ENCODE measurements at regions not wholly inside any gene's neighbourhood (a gene's known extent, or its start where the extent isn't known, plus 50 kb on each side); places are given as distances from the start of the nearest gene placed in this dataset.

GRCh38 chr11:39374963-39375698 is 2084.3 kb downstream of the LRRC4C start:
- intact Hi-C loops (cut with DNase I; ENCODE audit: low total_unique reads), result no loop called here
- Histone ChIP-seq H3K36me3 (no peaks in the 10 kb centered on the region), H3K9me3 (no peaks in the 10 kb centered on the region), H3K27ac (no peak overlapping the region), H3K4me3 (no peak overlapping the region), H3K27me3 (replicated peaks in 1 of 7) (no peaks in the 10 kb centered on the region), H3K4me1 (peaks cover 0 to 16% (median 5%) of the 10 kb centered on the region in 6 donors)
- DNase-seq, result no peak
- no peak for TF ChIP-seq POLR2A (IDR thresholded peaks at IDR 0.05)
- TF ChIP-seq POLR2AphosphoS5 (IDR thresholded peaks at IDR 0.05), result no peak
- TF ChIP-seq CTCF (IDR thresholded peaks at IDR 0.05 in 8 of 11, conservative IDR thresholded peaks at IDR 0.05 in 3 of 11), result peak in 9 of 11 experiments; percentile 7 to 70 (median 52)
- WGBS, 5 donors, result 56 to 64% (median 58%) methylated on average over 8 of the region's 8 CpGs

DNA sequence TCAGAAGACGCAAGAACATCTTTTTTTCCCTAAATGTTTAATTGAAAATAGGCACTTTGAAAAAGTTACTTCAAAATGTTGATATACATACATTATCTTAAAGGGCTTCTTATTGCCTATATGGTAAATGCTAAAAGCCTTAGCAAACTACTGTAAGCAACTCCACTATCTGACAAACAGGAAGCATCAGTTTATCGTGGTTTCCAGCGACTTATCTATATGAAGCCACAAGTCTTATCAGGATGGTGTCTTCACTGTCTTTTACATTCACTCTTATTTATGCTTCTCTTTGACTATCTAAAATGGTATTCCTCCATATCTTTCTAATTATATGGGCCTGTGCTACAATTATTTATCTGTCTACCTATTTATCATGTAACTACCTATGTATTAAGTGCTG is 2091.9 kb downstream of the LRRC4C start:
- no peaks in the 10 kb centered on the region for H3K9me3 ChIP-seq
- H3K4me3 ChIP-seq, result no peak overlapping the region
- no peak for DNase-seq
- intact Hi-C loops (cut with DNase I; ENCODE audit: low total_unique reads), result no loop called here
- no peaks in the 10 kb centered on the region for H3K27me3 ChIP-seq (replicated peaks in 1 of 7)
- WGBS, 5 donors, result 44 to 77% (median 66%) methylated on average over 3 of the region's 3 CpGs
- no peak overlapping the region for H3K27ac ChIP-seq
- H3K36me3 ChIP-seq, result no peaks in the 10 kb centered on the region
- TF ChIP-seq POLR2A (IDR thresholded peaks at IDR 0.05) (no peak), CTCF (IDR thresholded peaks at IDR 0.05 in 8 of 11, conservative IDR thresholded peaks at IDR 0.05 in 3 of 11) (no peak), POLR2AphosphoS5 (IDR thresholded peaks at IDR 0.05) (no peak)
- peaks cover 0 to 16% (median 2%) of the 10 kb centered on the region in 6 donors for H3K4me1 ChIP-seq

- TF ChIP-seq POLR2AphosphoS5 (IDR thresholded peaks at IDR 0.05) (no peak), CTCF (IDR thresholded peaks at IDR 0.05 in 8 of 11, conservative IDR thresholded peaks at IDR 0.05 in 3 of 11) (peak in 1 of 11 experiments; percentile 16), POLR2A (IDR thresholded peaks at IDR 0.05) (no peak)
- no peak overlapping the region for H3K4me3 ChIP-seq
- H3K4me1 ChIP-seq, result peaks cover 0 to 7% (median 0%) of the 10 kb centered on the region in 6 donors
- H3K36me3 ChIP-seq, result no peaks in the 10 kb centered on the region
- no peaks in the 10 kb centered on the region for H3K9me3 ChIP-seq
- no peaks in the 10 kb centered on the region for H3K27me3 ChIP-seq (replicated peaks in 1 of 7)
- H3K27ac ChIP-seq, result no peak overlapping the region
- WGBS, 5 donors, result 63 to 84% (median 71%) methylated on average over 2 of the region's 2 CpGs
- no peak for DNase-seq
- intact Hi-C loops (cut with DNase I; ENCODE audit: low total_unique reads), result no loop called here
Measured at GRCh38 chr11:39365809-39366436, 2093.5 kb downstream of the LRRC4C start.

DNA sequence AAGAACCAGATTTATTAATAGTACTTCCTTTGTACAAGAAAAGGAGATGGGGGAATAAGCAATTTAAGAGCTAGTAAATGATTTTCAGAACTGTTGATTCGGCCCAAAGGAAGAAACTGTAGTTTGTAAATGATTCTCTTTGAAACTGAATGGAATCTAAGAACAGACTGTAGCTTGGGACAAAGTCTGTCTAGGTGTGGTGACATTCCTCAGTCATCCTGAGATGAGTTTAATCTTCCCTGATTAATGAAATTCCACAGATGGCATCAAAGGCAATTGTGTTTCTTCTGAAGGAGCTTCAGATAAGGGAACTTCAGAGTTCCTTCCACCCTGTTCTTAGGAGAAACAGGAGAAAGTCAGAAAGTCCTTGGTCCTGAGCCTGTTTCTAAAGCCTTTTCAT is 2095.9 kb downstream of the LRRC4C start:
- DNase-seq, result no peak
- Histone ChIP-seq H3K4me1 (peaks cover 0 to 7% (median 0%) of the 10 kb centered on the region in 6 donors), H3K4me3 (no peak overlapping the region), H3K27ac (no peak overlapping the region), H3K9me3 (no peaks in the 10 kb centered on the region), H3K36me3 (no peaks in the 10 kb centered on the region), H3K27me3 (replicated peaks in 1 of 7) (no peaks in the 10 kb centered on the region)
- WGBS, 5 donors, result 67 to 84% (median 76%) methylated on average over 1 of the region's 1 CpG
- intact Hi-C loops (cut with DNase I; ENCODE audit: low total_unique reads), result no loop called here
- no peak for TF ChIP-seq POLR2A (IDR thresholded peaks at IDR 0.05)
- no peak for TF ChIP-seq CTCF (IDR thresholded peaks at IDR 0.05 in 8 of 11, conservative IDR thresholded peaks at IDR 0.05 in 3 of 11)
- no peak for TF ChIP-seq POLR2AphosphoS5 (IDR thresholded peaks at IDR 0.05)

All from spleen (tissue), 11 donors.